ENCODE measurements at regions not wholly inside any gene's neighbourhood (a gene's known extent, or its start where the extent isn't known, plus 50 kb on each side); places are given as distances from the start of the nearest gene placed in this dataset.

GRCh38 chr5:121780406-121780805 is 71.3 kb upstream of the FTMT start:
- TF ChIP-seq EZH2 (IDR thresholded peaks at IDR 0.05) (no peak), CTCF (IDR thresholded peaks at IDR 0.05 in 2 of 3, conservative IDR thresholded peaks at IDR 0.05 in 1 of 3; ENCODE audit: borderline replicate concordance in 1 of 3, insufficient read depth in 1 of 3, low read depth in 2 of 3, low read length in 2 of 3) (no peak), SP1 (IDR thresholded peaks at IDR 0.05; ENCODE audit: low read depth) (no peak), CEBPB (IDR thresholded peaks at IDR 0.05; ENCODE audit: low read depth) (no peak)

All from HCT116 (cell line).